ENCODE measurements at regions not wholly inside any gene's neighbourhood (a gene's known extent, or its start where the extent isn't known, plus 50 kb on each side); places are given as distances from the start of the nearest gene placed in this dataset.

DNA sequence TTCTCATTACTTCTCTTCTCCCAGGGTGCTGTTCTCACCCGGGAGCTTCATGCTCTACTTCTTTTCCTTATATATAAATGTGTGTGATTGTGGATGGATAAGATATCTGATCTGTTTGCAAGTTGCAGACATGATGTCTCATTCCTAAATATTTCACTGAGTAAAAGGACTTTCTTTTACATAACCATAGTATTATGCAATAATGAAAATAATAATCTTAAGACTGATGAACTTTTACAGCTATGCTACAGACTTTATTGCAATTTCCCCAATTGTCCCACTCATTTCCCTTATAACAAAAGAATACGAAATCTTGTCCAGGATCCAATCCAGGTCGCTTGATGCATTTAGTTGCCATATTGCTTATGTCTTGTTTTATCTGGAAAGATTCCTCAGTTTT is 284.5 kb upstream of the JAG1 start:
- no peaks in the 10 kb centered on the region for H3K36me3 Mint-ChIP-seq (ENCODE audit: low read depth)

DNA sequence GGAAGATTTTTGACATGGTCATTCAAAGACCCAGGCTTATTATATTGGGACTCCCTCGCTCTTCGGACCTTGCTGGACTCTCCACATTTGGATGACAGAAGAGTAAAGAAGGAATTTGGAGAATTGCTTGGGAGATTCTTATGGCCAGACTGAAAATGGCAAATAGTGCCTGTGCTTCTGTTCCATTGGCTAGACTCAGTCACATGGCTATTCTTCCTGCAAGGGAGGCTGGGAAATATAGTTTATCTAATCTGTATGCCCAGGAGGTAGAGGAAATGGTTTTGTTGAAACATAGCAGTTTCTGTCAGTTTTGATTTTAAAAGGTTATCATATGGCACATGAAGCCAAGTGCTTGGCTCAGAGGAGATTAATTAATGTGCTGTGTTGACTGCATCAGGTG is 286.6 kb upstream of the JAG1 start:
- no peak overlapping the region for H3K27ac Mint-ChIP-seq (ENCODE audit: unreplicated experiment)

More for the DNA sequence above, 284.5 kb upstream of the JAG1 start:
- no peak overlapping the region for H3K4me3 Mint-ChIP-seq
- H3K9me3 Mint-ChIP-seq: peaks cover 2% of the 10 kb centered on the region
- no peaks in the 10 kb centered on the region for H3K27me3 Mint-ChIP-seq (ENCODE audit: low read depth)
- H3K27ac Mint-ChIP-seq (ENCODE audit: unreplicated experiment): no peak overlapping the region
- no peak for DNase-seq (ENCODE audit: low read depth, low spot score)
- H3K4me1 Mint-ChIP-seq: no peaks in the 10 kb centered on the region
- TF ChIP-seq, protein P1, sequence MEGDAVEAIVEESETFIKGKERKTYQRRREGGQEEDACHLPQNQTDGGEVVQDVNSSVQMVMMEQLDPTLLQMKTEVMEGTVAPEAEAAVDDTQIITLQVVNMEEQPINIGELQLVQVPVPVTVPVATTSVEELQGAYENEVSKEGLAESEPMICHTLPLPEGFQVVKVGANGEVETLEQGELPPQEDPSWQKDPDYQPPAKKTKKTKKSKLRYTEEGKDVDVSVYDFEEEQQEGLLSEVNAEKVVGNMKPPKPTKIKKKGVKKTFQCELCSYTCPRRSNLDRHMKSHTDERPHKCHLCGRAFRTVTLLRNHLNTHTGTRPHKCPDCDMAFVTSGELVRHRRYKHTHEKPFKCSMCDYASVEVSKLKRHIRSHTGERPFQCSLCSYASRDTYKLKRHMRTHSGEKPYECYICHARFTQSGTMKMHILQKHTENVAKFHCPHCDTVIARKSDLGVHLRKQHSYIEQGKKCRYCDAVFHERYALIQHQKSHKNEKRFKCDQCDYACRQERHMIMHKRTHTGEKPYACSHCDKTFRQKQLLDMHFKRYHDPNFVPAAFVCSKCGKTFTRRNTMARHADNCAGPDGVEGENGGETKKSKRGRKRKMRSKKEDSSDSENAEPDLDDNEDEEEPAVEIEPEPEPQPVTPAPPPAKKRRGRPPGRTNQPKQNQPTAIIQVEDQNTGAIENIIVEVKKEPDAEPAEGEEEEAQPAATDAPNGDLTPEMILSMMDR (conservative IDR thresholded peaks at IDR 0.05): no peak

DNA sequence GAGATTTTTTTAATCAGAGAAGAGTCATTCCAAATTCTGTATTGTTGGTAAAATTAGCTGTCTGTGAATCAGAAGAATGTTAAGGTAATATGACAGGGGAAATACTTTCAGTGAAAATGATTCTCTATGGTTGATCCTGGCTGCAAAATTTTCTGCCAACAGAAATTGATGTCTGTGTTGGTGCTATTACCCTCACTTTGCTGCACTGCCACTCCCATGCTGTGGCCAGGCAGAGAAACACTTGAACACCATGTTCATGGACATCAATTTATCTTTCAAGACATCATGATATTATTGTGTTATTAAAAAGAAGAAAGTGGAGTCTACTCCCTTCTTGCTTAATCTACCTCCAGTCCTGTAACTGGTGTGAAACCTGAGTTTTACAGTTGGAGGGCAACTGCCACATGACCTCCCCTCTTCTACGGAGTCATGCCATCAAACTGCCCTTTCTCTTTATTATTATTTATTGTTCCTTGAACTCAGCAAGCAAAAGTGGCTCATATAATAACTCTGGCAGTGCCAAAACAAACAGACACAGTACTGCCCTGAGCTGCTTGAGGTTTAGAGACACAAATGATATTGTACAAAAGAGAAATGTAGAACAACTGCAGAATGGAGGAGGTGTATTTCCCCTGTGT is 288.0 kb upstream of the JAG1 start:
- TF ChIP-seq, protein P1 (conservative IDR thresholded peaks at IDR 0.05): no peak
- Mint-ChIP-seq H3K9me3 (peaks cover 2% of the 10 kb centered on the region), H3K36me3 (ENCODE audit: low read depth) (no peaks in the 10 kb centered on the region), H3K27ac (ENCODE audit: unreplicated experiment) (no peak overlapping the region), H3K4me1 (no peaks in the 10 kb centered on the region), H3K4me3 (no peak overlapping the region), H3K27me3 (ENCODE audit: low read depth) (no peaks in the 10 kb centered on the region)
- DNase-seq (ENCODE audit: low read depth, low spot score): no peak

More for the DNA sequence above, 286.6 kb upstream of the JAG1 start:
- Mint-ChIP-seq H3K27me3 (ENCODE audit: low read depth) (no peaks in the 10 kb centered on the region), H3K9me3 (peaks cover 2% of the 10 kb centered on the region), H3K4me3 (no peak overlapping the region), H3K36me3 (ENCODE audit: low read depth) (no peaks in the 10 kb centered on the region), H3K4me1 (no peaks in the 10 kb centered on the region)
- no peak for DNase-seq (ENCODE audit: low read depth, low spot score)
- TF ChIP-seq, protein P1 (conservative IDR thresholded peaks at IDR 0.05): no peak

DNA sequence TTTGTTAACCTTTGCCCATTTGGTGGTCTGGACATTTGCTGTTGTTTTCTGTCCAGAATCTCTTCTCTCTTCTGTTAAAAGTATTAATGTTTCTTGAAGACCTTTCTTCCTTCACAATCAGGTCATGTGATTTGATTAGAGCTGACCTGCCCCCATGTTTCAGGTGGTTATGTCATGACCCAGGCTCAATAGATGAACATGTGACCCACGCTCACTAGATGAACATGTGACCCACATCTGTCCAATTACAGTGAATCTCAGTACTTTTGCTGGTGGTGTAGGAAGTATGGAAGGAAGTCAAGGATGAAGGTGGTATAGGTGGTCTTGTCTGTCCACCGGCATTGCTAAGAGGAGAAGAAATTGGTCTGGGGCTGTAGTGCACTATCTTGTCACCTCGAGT is 289.1 kb upstream of the JAG1 start:
- TF ChIP-seq, protein P1 (conservative IDR thresholded peaks at IDR 0.05): no peak
- H3K27me3 Mint-ChIP-seq (ENCODE audit: low read depth): no peaks in the 10 kb centered on the region
- H3K9me3 Mint-ChIP-seq: peaks cover 1% of the 10 kb centered on the region
- H3K4me3 Mint-ChIP-seq: no peak overlapping the region
- DNase-seq (ENCODE audit: low read depth, low spot score): no peak
- H3K36me3 Mint-ChIP-seq (ENCODE audit: low read depth): no peaks in the 10 kb centered on the region
- no peaks in the 10 kb centered on the region for H3K4me1 Mint-ChIP-seq
- H3K27ac Mint-ChIP-seq (ENCODE audit: unreplicated experiment): no peak overlapping the region

DNA sequence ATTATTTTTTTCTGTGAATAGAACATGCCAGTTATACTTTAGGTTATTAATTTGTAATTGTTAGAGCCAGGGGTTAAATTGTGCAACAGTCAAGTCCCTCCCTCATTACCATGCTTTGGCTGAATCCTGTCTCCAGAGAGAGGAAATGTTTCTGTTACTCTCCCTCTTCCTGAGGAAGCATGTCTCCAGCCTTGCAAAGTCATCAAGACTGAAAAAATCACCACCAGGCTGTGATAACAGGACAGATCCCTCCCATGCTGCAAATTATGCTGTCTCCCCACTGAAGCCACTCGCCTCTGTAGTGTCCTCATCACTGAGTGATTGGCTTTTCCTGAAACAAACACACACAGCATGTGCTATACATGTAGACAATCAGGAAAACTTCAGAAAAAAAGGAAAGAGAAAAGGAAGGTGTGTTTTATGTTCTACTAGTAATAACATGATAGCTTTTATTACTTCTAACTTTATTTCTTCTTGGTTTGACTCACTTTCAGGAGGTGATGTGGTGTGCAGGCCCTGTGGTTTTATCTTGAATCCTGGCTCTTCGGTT is 290.0 kb upstream of the JAG1 start:
- Mint-ChIP-seq H3K4me3 (no peak overlapping the region), H3K9me3 (peaks cover 2% of the 10 kb centered on the region), H3K27me3 (ENCODE audit: low read depth) (no peaks in the 10 kb centered on the region), H3K36me3 (ENCODE audit: low read depth) (no peaks in the 10 kb centered on the region), H3K4me1 (no peaks in the 10 kb centered on the region), H3K27ac (ENCODE audit: unreplicated experiment) (no peak overlapping the region)
- DNase-seq (ENCODE audit: low read depth, low spot score): no peak
- TF ChIP-seq, protein P1 (conservative IDR thresholded peaks at IDR 0.05): no peak

Data from neural crest cell (in vitro differentiated cells).